Keratinocyte (primary cell): ENCODE measurements at regions not wholly inside any gene's neighbourhood (a gene's known extent, or its start where the extent isn't known, plus 50 kb on each side); places are given as distances from the start of the nearest gene placed in this dataset.

ENCODE experiments used
- DNase-seq: peaks from one replicate; pipeline ENCODE4 v3.0.0-alpha.2; 2011; ENCODE audit warnings: low read depth, missing footprints, low spot score
- FAIRE-seq: peaks from 2 replicates; lab custom pipeline; 2011; peaks lifted over from hg19 to GRCh38; lab: Jason Lieb, UNC
- H2AFZ ChIP-seq: 2 replicates; pipeline ENCODE4 v1.6.0; 2012; ENCODE audit warnings: low read length, control low read depth, inconsistent platforms; ENCODE audit not compliant: control insufficient read depth
- H3K27ac ChIP-seq: 2 replicates; pipeline ENCODE4 v1.5.1; 2011; ENCODE audit warnings: low read length; ENCODE audit not compliant: control insufficient read depth, insufficient read depth
- H3K27me3 ChIP-seq: 3 replicates; pipeline ENCODE4 v1.6.0; 2011; ENCODE audit warnings: low read length; ENCODE audit not compliant: control insufficient read depth, insufficient read depth; ENCODE audit errors: extremely low read depth
- H3K36me3 ChIP-seq, 2 experiments: 2 replicates in 1 of 2; 3 replicates in 1 of 2; pipeline ENCODE4 v1.5.1; 2011; ENCODE audit warnings: low read length in 2 of 2, mild to moderate bottlenecking in 1 of 2; ENCODE audit not compliant: control insufficient read depth in 2 of 2, insufficient read depth in 2 of 2; ENCODE audit errors: extremely low read depth in 1 of 2
- H3K4me1 ChIP-seq: 3 replicates; pipeline ENCODE4 v1.5.1; 2011; ENCODE audit warnings: low read length; ENCODE audit not compliant: control insufficient read depth, insufficient read depth; ENCODE audit errors: extremely low read depth
- H3K4me2 ChIP-seq: 3 replicates; pipeline ENCODE4 v1.6.0; 2011; ENCODE audit warnings: low read depth, low read length; ENCODE audit not compliant: control insufficient read depth, insufficient read depth; ENCODE audit errors: extremely low read depth
- H3K4me3 ChIP-seq, 3 experiments: fragments of 200-600 bp in 1 of 3; sonication (generic) in 1 of 3; 2 replicates in 2 of 3; 3 replicates in 1 of 3; pipeline ENCODE4 v1.5.1; 2011 to 2016; ENCODE audit warnings: low read length in 3 of 3, mild to moderate bottlenecking in 3 of 3, control low read depth in 2 of 3, inconsistent platforms in 1 of 3, low read depth in 1 of 3, mixed read lengths in 1 of 3, mixed run types in 1 of 3, moderate library complexity in 1 of 3; ENCODE audit not compliant: control insufficient read depth in 2 of 3, insufficient read depth in 2 of 3; ENCODE audit errors: extremely low read depth in 1 of 3
- H3K79me2 ChIP-seq: 2 replicates; pipeline ENCODE4 v1.6.0; 2012; ENCODE audit warnings: low read length; ENCODE audit not compliant: control insufficient read depth, insufficient read depth
- H3K9ac ChIP-seq: 3 replicates; pipeline ENCODE4 v1.6.0; 2011; ENCODE audit warnings: low read length; ENCODE audit not compliant: control insufficient read depth, insufficient read depth; ENCODE audit errors: extremely low read depth
- H3K9me1 ChIP-seq: 3 replicates; pipeline ENCODE4 v1.6.0; 2011; ENCODE audit warnings: low read length; ENCODE audit not compliant: control insufficient read depth, insufficient read depth; ENCODE audit errors: extremely low read depth
- H3K9me3 ChIP-seq: 2 replicates; pipeline ENCODE4 v1.5.1; 2012; ENCODE audit warnings: low read depth, low read length; ENCODE audit not compliant: control insufficient read depth
- H4K20me1 ChIP-seq: 3 replicates; pipeline ENCODE4 v1.6.0; 2011; ENCODE audit warnings: low read length; ENCODE audit not compliant: control insufficient read depth, insufficient read depth; ENCODE audit errors: extremely low read depth
- EZH2 ChIP-seq: IDR thresholded peaks from one replicate; pipeline ENCODE4 v1.6.1; 2012; ENCODE audit warnings: inconsistent platforms, mild to moderate bottlenecking, low read length, moderate library complexity
- dilution Hi-C: fragments of 300-500 bp; cut with MboI; formaldehyde crosslinking; loops from one replicate; pipeline ENCODE4 v1.7.0; 2020; ENCODE audit warnings: low sequenced_read_pairs; ENCODE audit not compliant: extremely low pct_ligation_motif_present
- TF ChIP-seq, protein P1 (sequence below), 3 experiments: IDR thresholded peaks in 1 of 3; conservative IDR thresholded peaks in 1 of 3; optimal IDR thresholded peaks in 1 of 3; 2 replicates in 2 of 3; 3 replicates in 1 of 3; pipeline versions ENCODE3 to v1.5.1; 2011; ENCODE audit warnings: low read length in 3 of 3, mild to moderate bottlenecking in 3 of 3, moderate library complexity in 2 of 3, control low read depth in 1 of 3, inconsistent platforms in 1 of 3; ENCODE audit not compliant: insufficient read depth in 2 of 3; ENCODE audit errors: extremely low read depth in 1 of 3

DNA sequence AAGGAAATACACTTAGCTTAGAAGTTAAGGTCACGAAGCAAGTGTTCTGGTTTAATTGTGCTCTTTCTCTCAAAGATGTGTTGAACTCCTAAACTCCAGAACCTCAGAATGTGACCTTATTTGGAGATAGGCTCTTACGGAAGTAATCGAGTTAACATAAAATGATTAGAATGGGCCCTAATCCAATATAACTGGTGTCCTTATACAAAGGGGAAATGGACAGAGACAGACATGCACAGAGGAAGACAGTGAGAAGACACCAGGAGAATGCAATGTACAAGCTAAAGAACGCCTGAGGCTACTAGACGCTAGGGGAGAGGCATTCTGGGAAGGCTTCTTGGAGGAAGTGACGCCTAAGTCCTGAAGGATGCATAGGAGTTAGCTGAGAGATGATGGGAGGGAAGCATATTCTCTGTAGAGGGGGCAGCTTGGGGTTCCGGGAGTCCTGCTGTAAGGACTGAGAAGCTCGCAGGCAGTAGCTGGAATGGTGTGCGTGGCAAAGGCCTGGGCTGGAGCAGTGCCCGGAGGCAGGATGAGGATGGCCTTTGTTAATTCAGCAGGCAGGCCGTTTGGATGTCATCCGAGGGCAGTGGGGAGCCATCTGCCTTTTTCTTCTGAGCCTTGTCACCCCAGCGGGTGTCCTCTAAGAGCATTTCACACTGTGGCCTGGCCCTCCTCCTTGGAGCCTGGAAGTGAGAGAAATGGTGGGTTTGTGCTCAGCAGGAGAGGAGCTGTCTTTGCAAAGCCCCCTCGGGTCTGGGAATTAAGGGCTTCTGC lies 513.4 kb downstream of the SHQ1 start:
- Histone ChIP-seq H3K27me3 (no peaks in the 10 kb centered on the region), H3K4me2 (no peak overlapping the region), H3K4me3 (no peak overlapping the region), H3K9me1 (no peaks in the 10 kb centered on the region), H3K9ac (no peak overlapping the region), H2AFZ (no peak overlapping the region), H3K4me1 (peaks cover 20% of the 10 kb centered on the region), H3K36me3 (no peaks in the 10 kb centered on the region), H4K20me1 (no peaks in the 10 kb centered on the region), H3K79me2 (no peaks in the 10 kb centered on the region), H3K9me3 (peaks cover 16% of the 10 kb centered on the region), H3K27ac (no peak overlapping the region)
- TF ChIP-seq, protein P1, sequence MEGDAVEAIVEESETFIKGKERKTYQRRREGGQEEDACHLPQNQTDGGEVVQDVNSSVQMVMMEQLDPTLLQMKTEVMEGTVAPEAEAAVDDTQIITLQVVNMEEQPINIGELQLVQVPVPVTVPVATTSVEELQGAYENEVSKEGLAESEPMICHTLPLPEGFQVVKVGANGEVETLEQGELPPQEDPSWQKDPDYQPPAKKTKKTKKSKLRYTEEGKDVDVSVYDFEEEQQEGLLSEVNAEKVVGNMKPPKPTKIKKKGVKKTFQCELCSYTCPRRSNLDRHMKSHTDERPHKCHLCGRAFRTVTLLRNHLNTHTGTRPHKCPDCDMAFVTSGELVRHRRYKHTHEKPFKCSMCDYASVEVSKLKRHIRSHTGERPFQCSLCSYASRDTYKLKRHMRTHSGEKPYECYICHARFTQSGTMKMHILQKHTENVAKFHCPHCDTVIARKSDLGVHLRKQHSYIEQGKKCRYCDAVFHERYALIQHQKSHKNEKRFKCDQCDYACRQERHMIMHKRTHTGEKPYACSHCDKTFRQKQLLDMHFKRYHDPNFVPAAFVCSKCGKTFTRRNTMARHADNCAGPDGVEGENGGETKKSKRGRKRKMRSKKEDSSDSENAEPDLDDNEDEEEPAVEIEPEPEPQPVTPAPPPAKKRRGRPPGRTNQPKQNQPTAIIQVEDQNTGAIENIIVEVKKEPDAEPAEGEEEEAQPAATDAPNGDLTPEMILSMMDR (optimal IDR thresholded peaks at IDR 0.05 in 1 of 3, IDR thresholded peaks at IDR 0.05 in 1 of 3, conservative IDR thresholded peaks at IDR 0.05 in 1 of 3; ENCODE audit: extremely low read depth in 1 of 3, insufficient read depth in 2 of 3, low read length in 3 of 3) = no peak
- no peak for TF ChIP-seq EZH2
- FAIRE-seq (no peak), DNase-seq (no peak)
- dilution Hi-C loops = no loop called here

GRCh38 chr3:72332689-72333088 lies 515.6 kb downstream of the SHQ1 start:
- no peak overlapping the region for H3K9ac ChIP-seq
- H3K9me1 ChIP-seq = no peaks in the 10 kb centered on the region
- H3K4me2 ChIP-seq = no peak overlapping the region
- no peak for TF ChIP-seq EZH2
- TF ChIP-seq, protein P1 (optimal IDR thresholded peaks at IDR 0.05 in 1 of 3, IDR thresholded peaks at IDR 0.05 in 1 of 3, conservative IDR thresholded peaks at IDR 0.05 in 1 of 3; ENCODE audit: extremely low read depth in 1 of 3, insufficient read depth in 2 of 3, low read length in 3 of 3) = no peak
- no peaks in the 10 kb centered on the region for H4K20me1 ChIP-seq
- no peak overlapping the region for H3K4me3 ChIP-seq
- peaks cover 5% of the 10 kb centered on the region for H3K9me3 ChIP-seq
- H3K27me3 ChIP-seq = peaks cover 4% of the 10 kb centered on the region
- H3K79me2 ChIP-seq = no peaks in the 10 kb centered on the region
- FAIRE-seq (no peak), DNase-seq (no peak)
- dilution Hi-C loops = no loop called here
- H2AFZ ChIP-seq = no peak overlapping the region
- no peak overlapping the region for H3K27ac ChIP-seq
- H3K4me1 ChIP-seq = peaks cover 8% of the 10 kb centered on the region
- no peaks in the 10 kb centered on the region for H3K36me3 ChIP-seq
